ENCODE measurements at regions not wholly inside any gene's neighbourhood (a gene's known extent, or its start where the extent isn't known, plus 50 kb on each side); places are given as distances from the start of the nearest gene placed in this dataset.

DNA sequence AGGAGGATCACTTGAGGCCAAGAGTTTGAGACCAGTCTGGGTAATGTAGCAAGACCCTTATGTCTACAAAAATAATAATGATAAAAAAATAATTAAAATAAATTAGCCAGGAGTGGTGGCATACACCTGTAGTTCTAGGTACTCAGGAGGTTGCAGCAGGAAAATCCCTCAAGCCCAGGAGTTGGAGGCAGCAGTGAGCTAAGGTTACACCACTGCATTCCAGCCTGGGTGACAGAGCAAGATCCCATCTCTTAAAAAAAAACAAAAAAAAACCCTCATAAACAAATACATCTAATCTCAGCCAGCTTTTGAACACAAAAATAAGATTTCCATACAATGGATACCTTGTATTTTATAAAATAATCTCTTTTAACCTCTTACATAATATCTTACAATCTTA, 363.3 kb upstream of the KLF4 start:
- TF ChIP-seq CTCF (conservative IDR thresholded peaks at IDR 0.05; ENCODE audit: low read depth) = no peak
- no peak overlapping the region for H3K27ac ChIP-seq
- DNase-seq (ENCODE audit: low spot score) = no peak
- CTCF ChIA-PET = no interaction called here
- POLR2A ChIA-PET (ENCODE audit: low non-redundant PET) = interaction anchor here (0.6 kb wide), 1 partner anchor 1109 kb away, joined by 3 read pairs; no protein-coding TSS in a partner anchor

DNA sequence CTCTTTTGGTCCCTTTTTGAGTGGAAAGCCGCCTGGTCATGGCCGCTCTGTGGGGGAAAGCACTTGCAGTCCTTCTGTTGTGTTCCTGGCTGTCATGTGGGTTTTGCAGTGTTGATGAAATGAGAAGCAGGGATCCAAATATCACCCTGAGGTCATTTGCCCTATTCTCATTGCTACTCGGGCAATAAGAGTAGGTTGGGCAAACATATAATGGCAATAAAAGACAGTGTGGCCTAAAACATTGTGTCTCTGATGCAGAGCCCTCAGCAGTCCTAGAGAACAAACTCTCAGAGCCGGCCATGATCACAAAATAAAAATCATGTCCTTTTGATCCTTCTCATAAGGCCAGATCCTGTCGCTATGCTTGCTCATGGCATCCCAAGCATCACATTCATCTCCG, 361.1 kb upstream of the KLF4 start:
- TF ChIP-seq CTCF (conservative IDR thresholded peaks at IDR 0.05; ENCODE audit: low read depth) = no peak
- no peak for DNase-seq (ENCODE audit: low spot score)
- H3K27ac ChIP-seq = no peak overlapping the region
- POLR2A ChIA-PET (ENCODE audit: low non-redundant PET) = no interaction called here
- CTCF ChIA-PET = interaction anchor here (1.2 kb wide), 1 partner anchor 24 kb away, joined by 5 read pairs; no protein-coding TSS in a partner anchor

DNA sequence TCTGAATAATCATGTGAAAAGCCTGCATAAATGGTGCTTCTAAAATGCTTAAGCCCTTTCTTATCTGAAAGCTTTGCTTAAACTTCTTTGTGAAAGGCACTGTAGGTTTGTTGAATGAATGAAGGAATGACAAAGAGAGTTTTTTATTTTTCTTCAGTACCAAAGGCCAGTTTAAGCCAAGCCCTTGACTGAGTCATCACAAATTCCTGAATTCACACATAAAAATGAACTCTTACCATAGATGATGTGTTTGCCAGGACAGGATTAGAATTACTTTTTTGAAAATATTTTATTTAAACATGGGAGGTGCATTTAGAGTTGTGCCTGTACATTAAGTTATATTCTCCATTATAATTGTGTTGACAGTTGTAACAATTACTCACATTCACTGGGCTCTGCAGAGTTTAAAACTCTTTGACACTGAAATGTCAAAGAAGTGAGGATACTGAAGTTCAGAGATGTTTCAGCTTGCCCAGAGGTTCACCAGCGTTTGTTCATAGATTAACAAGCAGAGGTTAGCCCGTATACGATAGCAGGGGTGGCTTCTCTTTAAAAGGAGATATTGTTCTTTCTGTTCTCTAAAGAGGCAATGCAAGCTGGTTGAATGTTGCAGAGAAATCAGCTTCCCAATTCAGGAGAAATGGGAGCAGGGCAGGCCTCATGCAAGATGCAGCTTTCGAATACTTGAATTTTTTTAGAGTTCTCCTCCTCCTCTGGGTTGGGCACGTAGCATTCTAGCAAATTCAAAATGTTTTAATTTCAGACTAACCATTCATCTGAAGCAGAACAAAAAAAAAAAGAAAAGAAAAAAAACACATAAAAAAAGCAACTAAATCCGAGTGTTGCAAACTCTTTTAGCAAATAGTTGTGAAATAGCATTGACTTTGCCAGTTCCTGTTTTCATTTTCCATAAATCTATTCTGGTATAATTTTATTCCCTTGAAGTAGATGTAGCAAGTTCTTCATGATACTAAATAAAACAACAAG, 358.7 kb upstream of the KLF4 start:
- TF ChIP-seq CTCF (conservative IDR thresholded peaks at IDR 0.05; ENCODE audit: low read depth) = no peak
- peak; percentile 41 for DNase-seq (ENCODE audit: low spot score)
- CTCF ChIA-PET = interaction anchor here (0.7 to 1.2 kb wide), 2 partner anchors 10 to 97 kb away, joined by 4 read pairs; no protein-coding TSS in a partner anchor
- POLR2A ChIA-PET (ENCODE audit: low non-redundant PET) = no interaction called here
- no peak overlapping the region; the same call in 1 of the 2 replicates for H3K27ac ChIP-seq

GRCh38 chr9:107842530-107842929, 353.0 kb upstream of the KLF4 start:
- DNase-seq (ENCODE audit: low spot score) = no peak
- CTCF ChIA-PET = interaction anchor here (0.6 kb wide), 1 partner anchor 174 kb away, joined by 4 read pairs; no protein-coding TSS in a partner anchor
- H3K27ac ChIP-seq = no peak overlapping the region
- POLR2A ChIA-PET (ENCODE audit: low non-redundant PET) = no interaction called here
- no peak for TF ChIP-seq CTCF (conservative IDR thresholded peaks at IDR 0.05; ENCODE audit: low read depth)

DNA sequence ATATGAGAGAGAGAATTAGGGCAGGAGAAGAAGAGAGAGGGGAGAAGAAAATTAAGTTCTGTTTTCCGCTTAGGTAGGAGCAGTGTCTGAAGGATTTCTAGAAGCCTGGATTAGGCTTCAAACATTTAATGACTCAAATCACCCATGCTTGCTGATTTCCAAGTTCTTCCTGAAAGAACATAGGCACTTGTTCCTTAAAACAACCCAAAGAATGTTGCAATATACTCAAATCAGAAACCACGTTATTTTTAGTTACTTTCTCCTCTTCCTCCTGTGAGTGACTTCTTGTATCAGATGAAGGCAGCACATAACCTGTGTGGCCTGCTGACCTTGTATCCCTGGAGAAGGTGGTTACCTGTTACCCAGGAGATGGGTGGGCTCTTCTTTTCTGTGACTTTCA, 351.5 kb upstream of the KLF4 start:
- ChIA-PET CTCF (interaction anchor here (0.6 to 0.7 kb wide), 2 partner anchors 89 to 215 kb away, joined by 5 read pairs; no protein-coding TSS in a partner anchor), POLR2A (ENCODE audit: low non-redundant PET) (no interaction called here)
- no peak for DNase-seq (ENCODE audit: low spot score)

GRCh38 chr9:107839371-107839770, 349.8 kb upstream of the KLF4 start:
- ChIA-PET POLR2A (ENCODE audit: low non-redundant PET) (no interaction called here), CTCF (no interaction called here)
- no peak for DNase-seq (ENCODE audit: low spot score)
- no peak for TF ChIP-seq CTCF (conservative IDR thresholded peaks at IDR 0.05; ENCODE audit: low read depth)
- no peak overlapping the region for H3K27ac ChIP-seq

More for the DNA sequence above, 351.5 kb upstream of the KLF4 start:
- H3K27ac ChIP-seq = no peak overlapping the region
- TF ChIP-seq CTCF (conservative IDR thresholded peaks at IDR 0.05; ENCODE audit: low read depth) = no peak
